Calu3 (cell line): ENCODE measurements at regions not wholly inside any gene's neighbourhood (a gene's known extent, or its start where the extent isn't known, plus 50 kb on each side); places are given as distances from the start of the nearest gene placed in this dataset.

Experiments
- BruUV-seq: library from RNA; stranded (reverse); fragments of 400-500 nt; replicated peaks from 2 replicates; lab custom pipeline; 2021; lab: Mats Ljungman, UMichigan
- CTCF ChIA-PET: fragments of 300-600 bp; sonication (Branson Sonifier 250); formaldehyde crosslinking; loops from one replicate; lab custom pipeline; 2022; ENCODE audit warnings: antibody characterized with exemption; lab: Charles Lee
- DNase-seq: peaks from one replicate; pipeline ENCODE4 v3.0.0; 2022
- H3K27ac Mint-ChIP-seq: one replicate; pipeline ENCODE4 v1.8.0; 2022; ENCODE audit warnings: mixed read lengths; ENCODE audit not compliant: unreplicated experiment
- H3K27me3 Mint-ChIP-seq: one replicate; pipeline ENCODE4 v1.8.0; 2022; ENCODE audit warnings: mixed read lengths; ENCODE audit not compliant: unreplicated experiment
- H3K36me3 Mint-ChIP-seq: one replicate; pipeline ENCODE4 v1.8.0; 2022; ENCODE audit warnings: mild to moderate bottlenecking, moderate library complexity, mixed read lengths; ENCODE audit not compliant: insufficient read depth, unreplicated experiment
- H3K4me1 Mint-ChIP-seq: one replicate; pipeline ENCODE4 v1.8.0; 2022; ENCODE audit warnings: mild to moderate bottlenecking, low read depth, mixed read lengths; ENCODE audit not compliant: unreplicated experiment
- H3K4me3 Mint-ChIP-seq: one replicate; pipeline ENCODE4 v1.8.0; 2022; ENCODE audit warnings: mild to moderate bottlenecking, low read depth, moderate library complexity, mixed read lengths; ENCODE audit not compliant: unreplicated experiment
- H3K9me3 Mint-ChIP-seq: one replicate; pipeline ENCODE4 v1.8.0; 2022; ENCODE audit warnings: low read depth, mixed read lengths; ENCODE audit not compliant: unreplicated experiment
- intact Hi-C: fragments of 100-400 bp; cut with micrococcal nuclease; formaldehyde crosslinking; loops from one replicate; pipeline ENCODE4 v1.10.0; 2022; ENCODE audit not compliant: unreplicated experiment
- TF ChIP-seq, protein P1 (sequence below): fragments of 200-600 bp; IDR thresholded peaks from one replicate; pipeline ENCODE4 v1.8.0; 2022; ENCODE audit warnings: antibody characterized with exemption; ENCODE audit not compliant: unreplicated experiment

DNA sequence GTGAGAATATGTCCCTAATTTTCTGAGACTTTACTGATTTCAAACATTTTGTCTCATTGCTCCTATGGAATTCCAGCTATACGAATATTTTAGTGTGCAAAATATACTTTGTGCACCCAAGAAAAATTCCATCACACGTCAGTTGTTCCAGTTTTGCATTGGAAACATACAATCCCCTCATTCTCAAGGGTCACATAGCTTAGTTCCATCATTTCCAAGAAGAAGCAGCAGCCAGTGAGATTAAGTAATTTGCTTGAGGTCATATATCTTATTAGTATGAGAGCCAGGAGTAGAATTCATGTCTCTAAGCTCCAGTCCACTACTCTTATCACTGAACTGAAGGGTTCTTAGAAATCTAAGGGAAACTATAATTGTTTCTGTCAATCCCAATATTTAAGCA, 746.7 kb upstream of the C9orf72 start:
- intact Hi-C loops, result loop anchor here (10.0 kb wide), 1 partner anchor 55 kb away; no protein-coding TSS in a partner anchor
- Mint-ChIP-seq H3K9me3 (no peaks in the 10 kb centered on the region), H3K36me3 (no peaks in the 10 kb centered on the region), H3K4me1 (no peaks in the 10 kb centered on the region), H3K4me3 (no peak overlapping the region), H3K27me3 (no peaks in the 10 kb centered on the region), H3K27ac (no peak overlapping the region)
- TF ChIP-seq, protein P1, sequence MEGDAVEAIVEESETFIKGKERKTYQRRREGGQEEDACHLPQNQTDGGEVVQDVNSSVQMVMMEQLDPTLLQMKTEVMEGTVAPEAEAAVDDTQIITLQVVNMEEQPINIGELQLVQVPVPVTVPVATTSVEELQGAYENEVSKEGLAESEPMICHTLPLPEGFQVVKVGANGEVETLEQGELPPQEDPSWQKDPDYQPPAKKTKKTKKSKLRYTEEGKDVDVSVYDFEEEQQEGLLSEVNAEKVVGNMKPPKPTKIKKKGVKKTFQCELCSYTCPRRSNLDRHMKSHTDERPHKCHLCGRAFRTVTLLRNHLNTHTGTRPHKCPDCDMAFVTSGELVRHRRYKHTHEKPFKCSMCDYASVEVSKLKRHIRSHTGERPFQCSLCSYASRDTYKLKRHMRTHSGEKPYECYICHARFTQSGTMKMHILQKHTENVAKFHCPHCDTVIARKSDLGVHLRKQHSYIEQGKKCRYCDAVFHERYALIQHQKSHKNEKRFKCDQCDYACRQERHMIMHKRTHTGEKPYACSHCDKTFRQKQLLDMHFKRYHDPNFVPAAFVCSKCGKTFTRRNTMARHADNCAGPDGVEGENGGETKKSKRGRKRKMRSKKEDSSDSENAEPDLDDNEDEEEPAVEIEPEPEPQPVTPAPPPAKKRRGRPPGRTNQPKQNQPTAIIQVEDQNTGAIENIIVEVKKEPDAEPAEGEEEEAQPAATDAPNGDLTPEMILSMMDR, result no peak
- BruUV-seq, result no TSS peak
- CTCF ChIA-PET, result no interaction called here
- DNase-seq, result no peak

DNA sequence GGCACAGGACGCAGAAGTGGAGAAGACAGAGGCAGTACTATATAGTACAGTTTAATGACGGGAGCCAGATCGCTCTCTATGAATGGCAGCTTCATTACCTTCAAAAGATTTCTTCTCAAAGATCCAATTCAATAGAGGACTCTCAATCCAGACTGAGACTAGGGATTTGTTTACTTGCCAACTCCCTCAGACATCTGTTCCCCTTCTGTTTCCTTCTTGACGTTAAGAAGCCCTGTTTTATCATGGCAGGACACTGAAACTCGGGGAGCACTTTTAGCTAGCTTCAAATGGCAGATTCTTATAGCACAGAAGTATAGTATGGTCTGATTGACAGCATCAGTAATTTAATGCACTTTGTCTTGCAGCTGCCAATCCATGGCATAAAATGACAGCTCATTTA, 747.3 kb upstream of the C9orf72 start:
- TF ChIP-seq, protein P1, result no peak
- intact Hi-C loops, result loop anchor here (10.0 kb wide), 1 partner anchor 56 kb away; no protein-coding TSS in a partner anchor
- Mint-ChIP-seq H3K27ac (no peak overlapping the region), H3K36me3 (no peaks in the 10 kb centered on the region), H3K27me3 (no peaks in the 10 kb centered on the region), H3K4me1 (no peaks in the 10 kb centered on the region), H3K4me3 (no peak overlapping the region), H3K9me3 (no peaks in the 10 kb centered on the region)
- BruUV-seq, result no TSS peak
- CTCF ChIA-PET, result no interaction called here
- DNase-seq, result no peak

DNA sequence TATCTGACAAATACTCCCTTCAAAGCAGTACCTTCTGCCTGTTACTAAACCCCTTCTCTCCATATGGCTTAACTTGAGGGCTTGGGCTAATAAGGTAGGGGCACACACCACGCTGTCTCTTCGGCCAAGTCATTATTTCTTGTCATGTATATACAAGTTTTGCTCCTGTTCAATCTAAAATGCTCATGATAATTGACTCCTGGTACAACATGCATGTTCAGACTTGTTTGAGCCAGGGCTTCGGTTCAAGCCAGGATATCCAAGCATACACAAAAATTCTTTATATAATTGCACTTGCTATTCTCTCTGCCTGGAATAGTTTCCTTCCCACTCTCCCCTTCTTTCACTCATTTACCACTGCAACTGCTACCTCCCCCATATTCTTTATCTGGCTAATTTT, 756.0 kb upstream of the C9orf72 start:
- CTCF ChIA-PET, result no interaction called here
- intact Hi-C loops, result loop anchor here (10.0 kb wide), 1 partner anchor 65 kb away; no protein-coding TSS in a partner anchor
- Mint-ChIP-seq H3K4me1 (no peaks in the 10 kb centered on the region), H3K27ac (no peak overlapping the region), H3K4me3 (no peak overlapping the region), H3K9me3 (peaks cover 2% of the 10 kb centered on the region), H3K27me3 (no peaks in the 10 kb centered on the region), H3K36me3 (no peaks in the 10 kb centered on the region)
- TF ChIP-seq, protein P1, result no peak
- BruUV-seq, result no TSS peak
- DNase-seq, result no peak

DNA sequence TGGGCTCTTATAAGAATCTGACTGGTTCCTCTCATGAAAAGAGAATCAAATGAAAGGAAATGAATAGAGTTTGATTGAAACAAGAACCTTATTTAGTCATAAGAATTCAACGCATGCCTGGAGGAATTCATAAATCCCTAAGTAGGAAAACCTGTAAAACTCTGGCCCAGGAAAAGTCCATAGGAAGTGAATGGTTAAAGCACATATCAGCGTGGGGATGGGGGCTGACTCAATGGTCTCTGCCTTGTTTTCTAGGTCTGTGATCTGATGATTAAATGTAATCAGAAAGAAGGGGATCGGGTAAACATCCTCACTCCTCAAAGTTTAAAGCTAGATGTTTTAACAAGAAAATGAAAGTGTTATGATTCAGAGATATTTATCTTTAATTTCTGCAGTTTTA, 759.4 kb upstream of the C9orf72 start:
- Mint-ChIP-seq H3K27me3 (no peaks in the 10 kb centered on the region), H3K4me1 (no peaks in the 10 kb centered on the region), H3K36me3 (no peaks in the 10 kb centered on the region), H3K9me3 (peaks cover under 1% of the 10 kb centered on the region), H3K27ac (no peak overlapping the region), H3K4me3 (no peak overlapping the region)
- BruUV-seq, result no TSS peak
- intact Hi-C loops, result no loop called here
- TF ChIP-seq, protein P1, result no peak
- CTCF ChIA-PET, result no interaction called here
- no peak for DNase-seq
